Muscle of leg (tissue), 3 donors: ENCODE measurements at regions not wholly inside any gene's neighbourhood (a gene's known extent, or its start where the extent isn't known, plus 50 kb on each side); places are given as distances from the start of the nearest gene placed in this dataset.

Experiments used
- DNase-seq: peaks from one replicate; pipeline ENCODE4 v3.0.0; 2013
- H3K27ac ChIP-seq: one replicate; pipeline ENCODE4 v1.5.1; 2013; ENCODE audit warnings: mild to moderate bottlenecking, low read length, control low read depth
- H3K27me3 ChIP-seq: one replicate; pipeline ENCODE4 v1.6.1; 2013; ENCODE audit warnings: low read length; ENCODE audit not compliant: control insufficient read depth, insufficient read depth
- H3K36me3 ChIP-seq: one replicate; pipeline ENCODE4 v1.6.1; 2013; ENCODE audit warnings: low read length; ENCODE audit not compliant: control insufficient read depth, insufficient read depth
- H3K4me1 ChIP-seq: one replicate; pipeline ENCODE4 v1.6.1; 2013; ENCODE audit warnings: low read length; ENCODE audit not compliant: control insufficient read depth, insufficient read depth
- H3K4me3 ChIP-seq: one replicate; pipeline ENCODE4 v1.5.1; 2013; ENCODE audit warnings: low read length, control low read depth
- H3K9me3 ChIP-seq: replicated peaks from 2 replicates; pipeline ENCODE4 v1.6.1; 2013; ENCODE audit warnings: low read depth, low read length; ENCODE audit not compliant: control insufficient read depth
- WGBS: methylation state at CpG from one replicate; pipeline ENCODE4 v1.1.5; 2013; ENCODE audit warnings: missing lambda C conversion rate; ENCODE audit not compliant: insufficient coverage; 5-methylcytosine and 5-hydroxymethylcytosine counted together

DNA sequence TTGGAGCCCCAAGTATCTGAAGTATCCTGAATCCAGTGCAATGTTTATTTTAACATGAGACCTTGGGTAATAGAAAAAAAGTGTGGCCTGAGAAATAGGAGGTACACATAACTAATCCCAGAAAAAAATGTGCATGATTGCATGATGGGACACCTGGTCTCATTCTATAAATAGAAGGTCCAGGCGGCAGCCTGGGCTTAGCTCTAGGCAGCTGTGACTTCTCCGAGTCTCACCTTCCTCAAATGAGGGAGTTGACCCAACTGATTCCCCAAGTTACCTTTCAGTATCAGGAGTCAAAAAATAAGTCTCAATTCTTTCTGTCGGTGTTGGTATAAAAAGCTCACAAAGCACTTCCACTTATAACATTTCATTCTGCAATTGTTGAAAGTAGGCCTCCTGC, 65.9 kb upstream of the CCDC190 start:
- Histone ChIP-seq H3K9me3 (no peaks in the 10 kb centered on the region), H3K4me3 (no peak overlapping the region), H3K4me1 (no peaks in the 10 kb centered on the region), H3K27me3 (no peaks in the 10 kb centered on the region), H3K27ac (no peak overlapping the region), H3K36me3 (no peaks in the 10 kb centered on the region)
- no peak for DNase-seq
- 20% methylated on average over 1 of the region's 3 CpGs for WGBS

GRCh38 chr1:162924179-162924578, 63.2 kb upstream of the CCDC190 start:
- no CpG with 5 or more reads among the region's 2 CpGs for WGBS
- H3K4me3 ChIP-seq: no peak overlapping the region
- H3K4me1 ChIP-seq: peaks cover 2% of the 10 kb centered on the region

GRCh38 chr1:162922201-162922600, 61.2 kb upstream of the CCDC190 start:
- no CpG with 5 or more reads among the region's 2 CpGs for WGBS
- H3K36me3 ChIP-seq: no peaks in the 10 kb centered on the region
- no peak for DNase-seq

More at GRCh38 chr1:162924179-162924578, 63.2 kb upstream of the CCDC190 start:
- no peak for DNase-seq
- H3K27ac ChIP-seq: no peak overlapping the region
- H3K9me3 ChIP-seq: no peaks in the 10 kb centered on the region
- H3K27me3 ChIP-seq: no peaks in the 10 kb centered on the region
- no peaks in the 10 kb centered on the region for H3K36me3 ChIP-seq

DNA sequence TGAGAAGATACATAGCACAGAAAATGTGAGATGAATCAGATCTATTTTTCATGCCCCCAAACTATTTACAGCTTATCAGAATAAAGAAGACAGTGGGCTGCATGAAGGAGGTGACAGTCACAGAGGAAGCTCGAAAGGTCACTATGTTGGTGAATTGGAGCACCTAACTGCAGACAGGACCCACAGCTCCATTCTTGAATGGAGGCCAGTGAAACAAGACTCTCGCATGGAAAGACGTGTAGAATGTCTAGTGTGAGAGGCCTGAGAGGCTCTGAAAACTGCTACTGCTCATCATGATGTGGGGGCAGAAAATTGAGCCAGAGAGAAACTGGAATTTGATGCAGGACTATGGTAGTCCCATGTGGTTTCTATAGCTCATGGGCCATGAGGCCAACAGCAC, 60.3 kb upstream of the CCDC190 start:
- no peak overlapping the region for H3K4me3 ChIP-seq
- H3K4me1 ChIP-seq: peaks cover 2% of the 10 kb centered on the region
- no peaks in the 10 kb centered on the region for H3K36me3 ChIP-seq
- no peaks in the 10 kb centered on the region for H3K27me3 ChIP-seq
- DNase-seq: no peak
- no peaks in the 10 kb centered on the region for H3K9me3 ChIP-seq
- no peak overlapping the region for H3K27ac ChIP-seq
- WGBS: 65% methylated on average over 3 of the region's 3 CpGs

More at GRCh38 chr1:162922201-162922600, 61.2 kb upstream of the CCDC190 start:
- H3K27ac ChIP-seq: no peak overlapping the region
- no peak overlapping the region for H3K4me3 ChIP-seq
- H3K9me3 ChIP-seq: no peaks in the 10 kb centered on the region
- H3K27me3 ChIP-seq: no peaks in the 10 kb centered on the region
- peaks cover 2% of the 10 kb centered on the region for H3K4me1 ChIP-seq

DNA sequence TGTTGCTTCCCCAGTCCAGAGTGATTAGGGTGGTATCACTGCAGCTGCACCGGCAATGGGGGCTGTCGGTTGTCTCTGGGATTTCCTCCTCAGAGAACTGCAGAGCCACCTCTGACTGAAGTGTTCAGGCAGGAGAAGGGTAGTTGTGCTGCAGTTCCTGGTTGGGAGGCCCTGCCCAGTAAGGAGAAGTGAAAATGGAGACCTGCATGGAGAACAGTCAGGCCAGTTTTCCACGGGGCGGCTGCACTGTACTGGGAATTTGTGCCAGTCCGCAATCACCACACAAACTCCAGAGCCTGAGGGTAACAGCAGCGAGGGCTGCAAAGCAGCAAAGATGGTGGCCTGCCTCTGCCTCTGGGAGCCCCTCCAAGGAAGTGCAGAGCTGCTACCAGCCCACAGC, 58.1 kb upstream of the CCDC190 start:
- no peaks in the 10 kb centered on the region for H3K9me3 ChIP-seq
- no peak for DNase-seq
- H3K4me1 ChIP-seq: peaks cover 2% of the 10 kb centered on the region
- H3K4me3 ChIP-seq: no peak overlapping the region
- H3K27me3 ChIP-seq: no peaks in the 10 kb centered on the region
- WGBS: 88% methylated on average over 5 of the region's 6 CpGs
- no peak overlapping the region for H3K27ac ChIP-seq
- no peaks in the 10 kb centered on the region for H3K36me3 ChIP-seq

DNA sequence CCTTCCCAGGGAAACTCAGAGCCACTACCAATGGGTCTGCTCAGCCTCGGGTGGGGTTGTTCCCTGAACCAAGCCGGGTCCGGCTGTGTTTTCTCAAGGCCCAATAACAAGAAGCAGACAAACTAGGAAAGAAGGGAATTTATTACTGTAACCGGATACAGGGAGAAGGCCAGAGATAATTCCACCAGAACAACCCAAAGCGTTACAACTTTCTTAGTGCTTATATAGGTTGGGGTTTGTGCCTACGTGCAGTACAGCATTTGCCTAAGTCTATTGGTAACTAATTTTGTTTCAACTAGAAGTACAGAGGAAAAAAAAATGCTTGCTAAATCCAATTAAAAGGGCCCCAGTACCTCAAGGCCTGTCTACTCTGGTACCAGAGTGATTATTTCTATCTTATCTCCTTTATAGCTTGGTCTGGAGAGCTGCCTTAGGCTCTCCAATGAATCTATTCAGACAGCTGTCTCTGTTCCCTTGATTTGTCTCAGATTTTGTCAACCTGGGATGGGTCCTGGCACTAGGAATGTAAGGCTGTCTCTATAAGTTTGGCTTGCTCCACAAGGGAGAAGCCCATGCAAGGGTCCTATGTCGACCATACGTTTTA, 57.3 kb upstream of the CCDC190 start:
- no peak overlapping the region for H3K27ac ChIP-seq
- H3K36me3 ChIP-seq: no peaks in the 10 kb centered on the region
- no peaks in the 10 kb centered on the region for H3K27me3 ChIP-seq
- H3K9me3 ChIP-seq: no peaks in the 10 kb centered on the region
- H3K4me1 ChIP-seq: peaks cover 2% of the 10 kb centered on the region
- WGBS: 69% methylated on average over 2 of the region's 8 CpGs
- no peak for DNase-seq
- no peak overlapping the region for H3K4me3 ChIP-seq

DNA sequence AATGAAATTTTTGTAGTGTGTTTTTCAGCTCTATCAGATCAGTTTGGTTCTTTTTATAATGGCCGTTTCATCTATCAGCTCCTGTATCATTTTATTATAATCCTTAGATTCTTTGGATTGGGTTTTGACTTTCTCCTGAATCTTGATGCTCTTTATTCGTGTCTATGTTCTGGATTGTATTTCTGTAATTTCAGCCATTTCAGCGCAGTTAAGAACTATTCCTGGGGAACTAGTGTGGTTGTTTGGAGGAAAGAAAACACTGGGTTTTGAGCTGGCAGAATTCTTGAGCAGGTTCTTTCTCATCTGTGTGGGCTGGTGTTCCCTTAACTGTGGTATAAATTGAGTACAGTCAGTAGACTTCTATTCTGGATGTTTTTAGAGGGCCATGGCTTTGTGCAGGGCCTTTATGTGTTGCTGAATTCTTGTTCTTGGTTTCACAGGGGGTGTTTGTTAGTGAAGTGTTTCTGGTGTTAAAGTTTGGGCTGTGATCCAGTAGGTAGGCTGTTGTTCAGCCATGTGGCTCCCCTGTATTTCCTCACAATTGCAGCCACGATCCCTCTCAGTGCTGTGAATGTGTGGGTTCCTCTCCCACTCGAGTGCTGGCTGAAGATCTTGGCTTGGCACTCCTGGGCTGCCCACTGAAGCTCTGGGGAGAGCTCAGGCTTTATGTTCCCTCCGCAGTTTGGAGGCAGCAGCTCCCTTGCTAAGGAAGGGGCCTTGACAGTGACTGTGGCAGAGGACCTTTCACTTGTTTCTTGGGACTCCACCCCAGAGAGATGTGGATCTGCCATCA, 56.0 kb upstream of the CCDC190 start:
- Histone ChIP-seq H3K27ac (no peak overlapping the region), H3K36me3 (no peaks in the 10 kb centered on the region), H3K4me1 (peaks cover 2% of the 10 kb centered on the region), H3K9me3 (peaks cover 2% of the 10 kb centered on the region), H3K4me3 (no peak overlapping the region), H3K27me3 (no peaks in the 10 kb centered on the region)
- DNase-seq: no peak
- whole genome bisulfite sequencing: 72% methylated on average over 3 of the region's 6 CpGs

GRCh38 chr1:162916407-162916806, 55.4 kb upstream of the CCDC190 start:
- H3K9me3 ChIP-seq: peaks cover 2% of the 10 kb centered on the region
- no peak overlapping the region for H3K4me3 ChIP-seq
- no peaks in the 10 kb centered on the region for H3K27me3 ChIP-seq
- no peaks in the 10 kb centered on the region for H3K36me3 ChIP-seq
- no peak overlapping the region for H3K27ac ChIP-seq
- no CpG with 5 or more reads among the region's 2 CpGs for WGBS
- peaks cover under 1% of the 10 kb centered on the region for H3K4me1 ChIP-seq
- DNase-seq: no peak

- no peaks in the 10 kb centered on the region for H3K4me1 ChIP-seq
- no peak for DNase-seq
- peaks cover 2% of the 10 kb centered on the region for H3K9me3 ChIP-seq
- no peaks in the 10 kb centered on the region for H3K27me3 ChIP-seq
- no peak overlapping the region for H3K27ac ChIP-seq
- H3K36me3 ChIP-seq: no peaks in the 10 kb centered on the region
- no peak overlapping the region for H3K4me3 ChIP-seq
These were observed 53.6 kb upstream of the CCDC190 start for GRCh38 chr1:162914601-162915000.

GRCh38 chr1:162913345-162913744, 52.4 kb upstream of the CCDC190 start:
- Histone ChIP-seq H3K4me1 (no peaks in the 10 kb centered on the region), H3K4me3 (no peak overlapping the region), H3K27me3 (no peaks in the 10 kb centered on the region), H3K9me3 (peaks cover 2% of the 10 kb centered on the region), H3K27ac (no peak overlapping the region), H3K36me3 (no peaks in the 10 kb centered on the region)
- no peak for DNase-seq
- 90% methylated on average over 2 of the region's 3 CpGs for WGBS
